ENCODE measurements at regions not wholly inside any gene's neighbourhood (a gene's known extent, or its start where the extent isn't known, plus 50 kb on each side); places are given as distances from the start of the nearest gene placed in this dataset.

DNA sequence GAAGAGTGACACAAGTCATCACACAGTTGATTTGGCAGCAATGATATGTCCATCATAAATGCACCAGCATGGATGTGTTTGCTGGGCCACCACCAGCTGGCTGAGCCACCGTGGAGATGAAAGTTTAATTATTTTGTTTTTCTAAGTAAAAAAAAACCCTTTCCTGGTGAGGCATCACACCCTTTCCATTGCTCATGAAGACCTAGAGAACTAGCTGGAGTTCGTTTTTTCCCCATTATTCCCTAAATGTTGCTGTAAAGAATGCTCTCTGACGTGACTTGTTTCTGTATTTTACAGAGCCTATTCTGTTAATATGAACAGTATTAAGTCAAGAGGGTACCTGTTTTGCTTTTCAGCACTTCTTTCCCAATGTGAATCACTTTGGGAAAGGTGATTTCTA lies 257.9 kb downstream of the MSRB3 start:
- Histone ChIP-seq H3K36me3 (no peaks in the 10 kb centered on the region), H3K4me3 (no peak overlapping the region), H3K9me3 (peaks cover 12% of the 10 kb centered on the region), H3K27ac (no peak overlapping the region), H3K4me1 (peaks cover 4% of the 10 kb centered on the region), H3K27me3 (no peaks in the 10 kb centered on the region)
- no peak for TF ChIP-seq POLR2AphosphoS5 (IDR thresholded peaks at IDR 0.05)
- no peak for DNase-seq (ENCODE audit: low spot score in 2 of 2)
- WGBS: 55% methylated on average over 3 of the region's 3 CpGs

DNA sequence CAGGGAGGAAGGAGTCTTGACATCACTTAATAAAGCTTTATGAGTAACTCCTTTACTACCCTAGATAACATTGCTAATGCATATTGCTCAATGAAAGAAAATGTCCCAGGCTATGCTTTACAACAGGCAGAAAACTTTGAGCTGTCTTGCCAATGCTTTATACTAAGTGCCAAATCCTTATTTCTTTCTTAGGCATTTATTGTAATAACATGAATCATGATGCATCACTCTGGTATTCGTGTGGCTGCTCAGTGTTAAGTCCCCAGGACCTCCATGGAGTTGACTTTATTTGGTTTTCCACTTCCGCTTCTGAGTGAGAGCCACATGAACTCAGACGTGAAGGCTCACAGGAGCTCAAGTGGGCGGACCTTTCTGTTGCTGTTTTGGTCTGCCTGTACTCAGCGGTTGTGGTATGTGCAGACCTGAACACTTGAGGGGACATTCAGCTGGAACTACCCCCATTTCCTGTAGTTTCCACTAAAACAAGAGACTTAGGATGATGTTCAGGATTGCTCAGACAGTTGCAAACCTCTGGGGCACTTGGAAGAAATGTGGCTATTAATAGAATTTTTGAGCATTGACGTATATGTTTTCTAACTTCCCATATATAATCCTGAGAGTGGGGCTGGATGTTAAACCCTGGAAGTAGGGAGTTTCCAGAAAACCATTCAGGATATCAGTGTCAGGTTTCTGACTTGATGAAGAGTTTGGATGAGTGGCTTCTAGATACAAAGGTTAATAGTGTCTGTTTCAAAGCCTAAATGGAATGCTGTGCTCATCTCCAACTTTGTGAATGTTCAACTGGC lies 258.6 kb downstream of the MSRB3 start:
- H3K27ac ChIP-seq: no peak overlapping the region
- TF ChIP-seq POLR2AphosphoS5 (IDR thresholded peaks at IDR 0.05): no peak
- no peak for TF ChIP-seq POLR2A (IDR thresholded peaks at IDR 0.05)
- no peak for TF ChIP-seq EP300 (IDR thresholded peaks at IDR 0.05)
- TF ChIP-seq, protein P1, sequence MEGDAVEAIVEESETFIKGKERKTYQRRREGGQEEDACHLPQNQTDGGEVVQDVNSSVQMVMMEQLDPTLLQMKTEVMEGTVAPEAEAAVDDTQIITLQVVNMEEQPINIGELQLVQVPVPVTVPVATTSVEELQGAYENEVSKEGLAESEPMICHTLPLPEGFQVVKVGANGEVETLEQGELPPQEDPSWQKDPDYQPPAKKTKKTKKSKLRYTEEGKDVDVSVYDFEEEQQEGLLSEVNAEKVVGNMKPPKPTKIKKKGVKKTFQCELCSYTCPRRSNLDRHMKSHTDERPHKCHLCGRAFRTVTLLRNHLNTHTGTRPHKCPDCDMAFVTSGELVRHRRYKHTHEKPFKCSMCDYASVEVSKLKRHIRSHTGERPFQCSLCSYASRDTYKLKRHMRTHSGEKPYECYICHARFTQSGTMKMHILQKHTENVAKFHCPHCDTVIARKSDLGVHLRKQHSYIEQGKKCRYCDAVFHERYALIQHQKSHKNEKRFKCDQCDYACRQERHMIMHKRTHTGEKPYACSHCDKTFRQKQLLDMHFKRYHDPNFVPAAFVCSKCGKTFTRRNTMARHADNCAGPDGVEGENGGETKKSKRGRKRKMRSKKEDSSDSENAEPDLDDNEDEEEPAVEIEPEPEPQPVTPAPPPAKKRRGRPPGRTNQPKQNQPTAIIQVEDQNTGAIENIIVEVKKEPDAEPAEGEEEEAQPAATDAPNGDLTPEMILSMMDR (IDR thresholded peaks at IDR 0.05): no peak
- peaks cover 12% of the 10 kb centered on the region for H3K9me3 ChIP-seq
- 32% methylated on average over 6 of the region's 6 CpGs for WGBS
- no peak for DNase-seq (ENCODE audit: low spot score in 2 of 2)
- no peaks in the 10 kb centered on the region for H3K27me3 ChIP-seq
- H3K36me3 ChIP-seq: no peaks in the 10 kb centered on the region
- peaks cover 4% of the 10 kb centered on the region for H3K4me1 ChIP-seq
- no peak overlapping the region for H3K4me3 ChIP-seq

DNA sequence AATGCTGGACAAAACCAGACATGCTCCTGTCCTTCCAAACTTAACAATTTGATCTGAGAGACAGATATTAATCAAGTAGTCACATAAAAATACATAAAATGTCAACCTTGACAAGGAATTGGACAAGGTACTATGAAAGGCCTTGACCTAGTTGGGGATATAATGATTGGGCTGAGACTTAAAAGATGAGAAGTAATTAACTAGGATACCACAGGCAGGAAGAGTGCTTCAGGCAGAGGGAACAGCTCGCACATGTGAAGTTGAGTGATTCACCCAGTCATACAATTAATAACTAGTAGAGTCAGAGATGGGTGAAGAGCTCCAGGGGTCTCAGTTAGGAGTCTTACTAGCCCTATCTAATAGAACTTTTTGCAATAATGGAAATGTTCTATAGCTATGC lies 259.5 kb downstream of the MSRB3 start:
- Histone ChIP-seq H3K4me1 (peaks cover 4% of the 10 kb centered on the region), H3K4me3 (no peak overlapping the region), H3K36me3 (no peaks in the 10 kb centered on the region), H3K9me3 (peaks cover 12% of the 10 kb centered on the region), H3K27me3 (no peaks in the 10 kb centered on the region), H3K27ac (no peak overlapping the region)
- 85% methylated on average over 1 of the region's 1 CpG for WGBS
- DNase-seq (ENCODE audit: low spot score in 2 of 2): no peak
- TF ChIP-seq EP300 (IDR thresholded peaks at IDR 0.05): no peak
- no peak for TF ChIP-seq POLR2AphosphoS5 (IDR thresholded peaks at IDR 0.05)
- TF ChIP-seq POLR2A (IDR thresholded peaks at IDR 0.05): no peak
- TF ChIP-seq, protein P1 (IDR thresholded peaks at IDR 0.05): no peak

DNA sequence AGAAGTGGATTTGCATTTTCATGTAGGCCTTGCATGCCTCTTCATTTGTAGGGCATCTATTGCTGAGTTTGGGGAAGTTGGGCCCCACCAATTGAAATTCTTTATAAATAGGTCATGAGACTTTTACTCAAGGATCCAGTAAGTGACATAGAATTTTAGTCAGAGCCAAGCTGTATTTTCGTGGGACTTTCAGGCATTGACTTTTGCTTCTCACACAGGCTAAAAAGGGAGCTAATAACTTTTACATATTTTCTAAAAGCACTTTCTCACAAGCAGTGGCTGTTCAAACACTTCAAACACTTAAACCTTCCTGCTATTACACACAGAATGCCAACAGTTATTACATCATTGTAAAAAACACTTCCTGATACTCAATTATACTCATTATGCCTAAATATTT lies 260.5 kb downstream of the MSRB3 start:
- TF ChIP-seq EP300 (IDR thresholded peaks at IDR 0.05): no peak
- TF ChIP-seq POLR2AphosphoS5 (IDR thresholded peaks at IDR 0.05): no peak
- Histone ChIP-seq H3K9me3 (peaks cover 12% of the 10 kb centered on the region), H3K27ac (no peak overlapping the region), H3K4me3 (no peak overlapping the region), H3K36me3 (no peaks in the 10 kb centered on the region), H3K27me3 (no peaks in the 10 kb centered on the region), H3K4me1 (no peaks in the 10 kb centered on the region)
- no peak for DNase-seq (ENCODE audit: low spot score in 2 of 2)
- WGBS: 85% methylated on average over 1 of the region's 1 CpG

DNA sequence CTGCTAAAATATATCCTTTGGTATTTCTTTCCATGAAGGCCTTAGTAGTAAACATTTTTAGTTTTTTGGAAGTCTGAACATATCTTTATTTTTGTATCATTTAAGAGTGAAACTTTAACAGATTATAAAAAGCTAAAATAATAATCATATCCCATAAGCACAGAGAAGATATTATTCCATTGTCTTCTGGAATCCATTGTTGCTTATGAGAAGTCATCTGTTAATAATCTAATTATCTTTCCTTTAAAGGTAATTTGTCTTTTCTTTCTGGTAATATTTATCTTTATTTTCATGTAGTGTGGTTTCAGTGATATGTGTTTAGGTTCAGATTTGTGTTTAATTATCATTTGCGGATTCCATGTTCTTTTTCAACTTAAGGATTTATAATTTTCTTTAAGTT lies 261.7 kb downstream of the MSRB3 start:
- Histone ChIP-seq H3K9me3 (peaks cover 12% of the 10 kb centered on the region), H3K4me3 (no peak overlapping the region), H3K27ac (no peak overlapping the region), H3K27me3 (no peaks in the 10 kb centered on the region), H3K36me3 (no peaks in the 10 kb centered on the region), H3K4me1 (no peaks in the 10 kb centered on the region)
- TF ChIP-seq POLR2A (IDR thresholded peaks at IDR 0.05): no peak
- TF ChIP-seq, protein P1 (IDR thresholded peaks at IDR 0.05): no peak
- TF ChIP-seq EP300 (IDR thresholded peaks at IDR 0.05): no peak
- TF ChIP-seq POLR2AphosphoS5 (IDR thresholded peaks at IDR 0.05): no peak
- no peak for DNase-seq (ENCODE audit: low spot score in 2 of 2)
- WGBS: 83% methylated on average over 1 of the region's 1 CpG

DNA sequence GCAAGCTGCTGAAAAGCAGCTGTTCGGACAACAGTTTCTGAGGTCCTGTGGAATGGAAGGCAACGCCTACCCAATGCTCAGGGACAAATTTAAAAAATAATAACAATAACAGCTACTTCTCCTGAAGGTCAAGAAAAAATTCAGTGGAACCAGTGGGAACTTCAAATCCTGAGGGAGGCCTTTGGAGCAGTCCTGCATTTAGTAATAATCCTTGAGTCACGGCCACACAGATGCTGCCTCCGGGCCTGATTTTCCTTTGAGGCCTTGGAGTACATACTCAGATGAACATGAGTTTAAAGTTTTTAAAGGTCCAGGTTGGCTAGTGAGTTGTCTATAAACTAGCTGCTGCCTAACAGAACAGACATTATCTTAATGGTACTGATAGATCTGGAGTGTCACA lies 268.0 kb downstream of the MSRB3 start:
- DNase-seq (ENCODE audit: low spot score in 2 of 2): no peak
- Histone ChIP-seq H3K27ac (no peak overlapping the region), H3K4me3 (no peak overlapping the region), H3K4me1 (no peaks in the 10 kb centered on the region), H3K27me3 (no peaks in the 10 kb centered on the region), H3K9me3 (no peaks in the 10 kb centered on the region), H3K36me3 (no peaks in the 10 kb centered on the region)
- no peak for TF ChIP-seq EP300 (IDR thresholded peaks at IDR 0.05)
- no peak for TF ChIP-seq POLR2AphosphoS5 (IDR thresholded peaks at IDR 0.05)
- TF ChIP-seq, protein P1 (IDR thresholded peaks at IDR 0.05): no peak
- no peak for TF ChIP-seq POLR2A (IDR thresholded peaks at IDR 0.05)
- WGBS: 79% methylated on average over 4 of the region's 4 CpGs
